ENCODE measurements at regions not wholly inside any gene's neighbourhood (a gene's known extent, or its start where the extent isn't known, plus 50 kb on each side); places are given as distances from the start of the nearest gene placed in this dataset.

- TF ChIP-seq CEBPB (IDR thresholded peaks at IDR 0.05) (no peak), MAX (IDR thresholded peaks at IDR 0.05) (no peak), YY1 (IDR thresholded peaks at IDR 0.05; ENCODE audit: low read depth) (no peak), RAD21 (IDR thresholded peaks at IDR 0.05; ENCODE audit: low read depth) (no peak), EP300 (IDR thresholded peaks at IDR 0.05; ENCODE audit: borderline replicate concordance) (no peak)
These were observed 1562.5 kb upstream of the ADGRL3 start for GRCh38 chr4:59637596-59637995.

Data from Ishikawa (cell line).